CD4-positive, alpha-beta T cell (primary cell): ENCODE measurements at regions not wholly inside any gene's neighbourhood (a gene's known extent, or its start where the extent isn't known, plus 50 kb on each side); places are given as distances from the start of the nearest gene placed in this dataset.

ENCODE experiments used
- ATAC-seq: fragments of 200-7000 bp; cut with Tn5 transposase; one replicate; pipeline ENCODE4 v1.10.0; 2022; ENCODE audit warnings: mild to moderate bottlenecking; ENCODE audit not compliant: poor library complexity
- CTCF ChIA-PET: fragments of 350-600 bp; sonication (Branson Sonifier 250); formaldehyde crosslinking; loops from one replicate; lab custom pipeline; 2021; ENCODE audit warnings: antibody characterized with exemption, inconsistent platforms; lab: Charles Lee
- POLR2A ChIA-PET: fragments of 350-600 bp; sonication (Branson Sonifier 250); formaldehyde crosslinking; loops from one replicate; lab custom pipeline; 2021; ENCODE audit warnings: antibody characterized with exemption, inconsistent platforms; lab: Charles Lee
- DNase-seq, 14 experiments: peaks; one replicate each; pipeline ENCODE4 v3.0.0-alpha.2; 2013 to 2020; ENCODE audit warnings: mixed read lengths in 2 of 14
- H3K27ac ChIP-seq, 2 donors: one replicate each; pipeline versions ENCODE4 v1.5.1 to v1.7.0; 2013; ENCODE audit warnings: low read length in 2 of 2, low read depth in 1 of 2, mild to moderate bottlenecking in 1 of 2
- H3K27me3 ChIP-seq, 2 experiments: 1 replicate in 1 of 2; 2 replicates in 1 of 2; pipeline versions ENCODE4 v1.6.1 to v1.7.0; 2013; ENCODE audit warnings: low read length in 2 of 2, control low read depth in 1 of 2, mild to moderate bottlenecking in 1 of 2, moderate library complexity in 1 of 2; ENCODE audit not compliant: insufficient read depth in 2 of 2, control insufficient read depth in 1 of 2
- H3K36me3 ChIP-seq: one replicate; pipeline ENCODE4 v1.6.1; 2013; ENCODE audit warnings: low read length, control low read depth; ENCODE audit not compliant: insufficient read depth
- H3K4me1 ChIP-seq: one replicate; pipeline ENCODE4 v1.6.1; 2013; ENCODE audit warnings: low read length, control low read depth; ENCODE audit not compliant: insufficient read depth
- H3K4me3 ChIP-seq: one replicate; pipeline ENCODE4 v1.5.1; 2013; ENCODE audit warnings: mild to moderate bottlenecking, low read length, moderate library complexity
- H3K9me3 ChIP-seq, 2 experiments: 1 replicate in 1 of 2; 2 replicates in 1 of 2; pipeline versions ENCODE4 v1.6.1 to v1.7.0; 2013; ENCODE audit warnings: low read length in 2 of 2, mild to moderate bottlenecking in 2 of 2, control low read depth in 1 of 2, moderate library complexity in 1 of 2; ENCODE audit not compliant: control insufficient read depth in 1 of 2, insufficient read depth in 1 of 2
- H3K27ac Mint-ChIP-seq: one replicate; pipeline ENCODE4 v1.8.0; 2020; ENCODE audit warnings: mixed read lengths
- H3K27me3 Mint-ChIP-seq: one replicate; pipeline ENCODE4 v1.8.0; 2021; ENCODE audit warnings: mixed read lengths
- H3K36me3 Mint-ChIP-seq: one replicate; pipeline ENCODE4 v1.8.0; 2021; ENCODE audit warnings: low read depth, mixed read lengths
- H3K4me1 Mint-ChIP-seq: one replicate; pipeline ENCODE4 v1.8.0; 2021; ENCODE audit warnings: low read depth, mixed read lengths
- H3K4me3 Mint-ChIP-seq: one replicate; pipeline ENCODE4 v1.8.0; 2020; ENCODE audit warnings: mild to moderate bottlenecking, mixed read lengths
- H3K9me3 Mint-ChIP-seq: one replicate; pipeline ENCODE4 v1.8.0; 2020; ENCODE audit warnings: mixed read lengths
- intact Hi-C, 2 experiments: fragments of 100-400 bp; cut with DNase I in 1 of 2; cut with micrococcal nuclease in 1 of 2; formaldehyde crosslinking; loops; one replicate each; pipeline versions ENCODE4 v1.15.1 to v1.9.0; 2023 to 2025; cut with DNase I, micrococcal nuclease
- TF ChIP-seq, protein P1 (sequence below): fragments of 200-600 bp; IDR thresholded peaks from one replicate; pipeline ENCODE4 v1.8.0; 2022; ENCODE audit warnings: antibody characterized with exemption, mild to moderate bottlenecking

DNA sequence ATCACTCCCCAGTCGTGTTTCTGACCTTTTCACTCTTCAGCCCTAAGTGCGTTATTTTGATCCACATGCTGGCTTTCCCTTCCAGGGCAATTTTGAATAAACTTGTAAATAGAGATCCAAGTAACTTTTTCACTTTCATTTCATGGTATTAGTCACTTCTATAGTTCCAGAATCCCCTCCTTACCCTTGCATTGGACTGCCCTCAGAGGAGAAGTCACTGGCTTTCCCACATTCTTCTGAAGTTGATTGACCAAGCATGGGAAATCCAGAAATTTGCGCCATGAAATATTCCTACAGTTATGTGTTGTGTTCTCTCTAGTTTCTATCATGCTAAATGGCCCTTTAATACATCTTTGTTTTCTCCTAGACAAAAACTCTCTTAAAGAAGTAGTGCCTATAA, 177.3 kb upstream of the GORAB start:
- Histone ChIP-seq H3K27me3 (peaks cover 0 to 8% of the 10 kb centered on the region in 2 experiments), H3K36me3 (no peaks in the 10 kb centered on the region), H3K27ac (no peak overlapping the region), H3K4me3 (no peak overlapping the region), H3K9me3 (peaks cover 0 to 3% of the 10 kb centered on the region in 2 experiments), H3K4me1 (no peaks in the 10 kb centered on the region)
- ChIA-PET POLR2A (no interaction called here), CTCF (no interaction called here)
- no peak for ATAC-seq
- no peaks in the 10 kb centered on the region for H3K36me3 Mint-ChIP-seq
- H3K4me1 Mint-ChIP-seq: no peaks in the 10 kb centered on the region
- no peaks in the 10 kb centered on the region for H3K27me3 Mint-ChIP-seq
- H3K27ac Mint-ChIP-seq: no peak overlapping the region
- H3K9me3 Mint-ChIP-seq: peaks cover 3% of the 10 kb centered on the region
- DNase-seq: no peak
- intact Hi-C loops: no loop called here
- TF ChIP-seq, protein P1, sequence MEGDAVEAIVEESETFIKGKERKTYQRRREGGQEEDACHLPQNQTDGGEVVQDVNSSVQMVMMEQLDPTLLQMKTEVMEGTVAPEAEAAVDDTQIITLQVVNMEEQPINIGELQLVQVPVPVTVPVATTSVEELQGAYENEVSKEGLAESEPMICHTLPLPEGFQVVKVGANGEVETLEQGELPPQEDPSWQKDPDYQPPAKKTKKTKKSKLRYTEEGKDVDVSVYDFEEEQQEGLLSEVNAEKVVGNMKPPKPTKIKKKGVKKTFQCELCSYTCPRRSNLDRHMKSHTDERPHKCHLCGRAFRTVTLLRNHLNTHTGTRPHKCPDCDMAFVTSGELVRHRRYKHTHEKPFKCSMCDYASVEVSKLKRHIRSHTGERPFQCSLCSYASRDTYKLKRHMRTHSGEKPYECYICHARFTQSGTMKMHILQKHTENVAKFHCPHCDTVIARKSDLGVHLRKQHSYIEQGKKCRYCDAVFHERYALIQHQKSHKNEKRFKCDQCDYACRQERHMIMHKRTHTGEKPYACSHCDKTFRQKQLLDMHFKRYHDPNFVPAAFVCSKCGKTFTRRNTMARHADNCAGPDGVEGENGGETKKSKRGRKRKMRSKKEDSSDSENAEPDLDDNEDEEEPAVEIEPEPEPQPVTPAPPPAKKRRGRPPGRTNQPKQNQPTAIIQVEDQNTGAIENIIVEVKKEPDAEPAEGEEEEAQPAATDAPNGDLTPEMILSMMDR: no peak
- H3K4me3 Mint-ChIP-seq: no peak overlapping the region

DNA sequence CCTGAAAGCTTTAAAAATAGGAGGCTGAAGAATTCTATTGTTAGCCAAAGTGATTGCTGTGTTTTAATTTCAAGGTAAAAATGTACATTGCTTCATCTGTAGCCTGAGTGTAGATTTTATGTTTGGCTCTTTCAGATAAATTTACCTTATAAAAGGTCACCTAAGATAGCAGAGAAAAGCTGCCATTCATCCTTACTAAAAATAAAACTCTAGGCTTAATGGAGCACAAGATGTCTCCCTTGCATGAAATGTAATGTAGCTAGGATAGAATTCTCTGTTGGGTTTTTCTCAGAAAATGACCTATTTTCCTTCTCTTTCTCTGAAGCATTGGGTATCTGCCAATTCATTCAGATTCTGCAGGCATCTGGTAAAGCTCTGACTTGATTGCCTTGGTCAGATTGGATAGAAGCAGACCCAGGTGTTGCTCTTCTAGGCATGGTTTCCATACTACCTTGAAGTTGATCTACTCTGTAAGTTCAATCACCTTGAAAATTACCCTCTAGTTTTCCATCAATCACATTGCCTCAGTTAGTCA, 176.6 kb upstream of the GORAB start:
- Mint-ChIP-seq H3K9me3 (peaks cover 3% of the 10 kb centered on the region), H3K27ac (no peak overlapping the region), H3K4me1 (no peaks in the 10 kb centered on the region), H3K27me3 (no peaks in the 10 kb centered on the region), H3K36me3 (no peaks in the 10 kb centered on the region), H3K4me3 (no peak overlapping the region)
- ATAC-seq: no peak
- Histone ChIP-seq H3K9me3 (peaks cover 0 to 3% of the 10 kb centered on the region in 2 experiments), H3K27ac (no peak overlapping the region), H3K36me3 (no peaks in the 10 kb centered on the region), H3K4me3 (no peak overlapping the region), H3K4me1 (no peaks in the 10 kb centered on the region), H3K27me3 (peaks cover 0 to 8% of the 10 kb centered on the region in 2 experiments)
- CTCF ChIA-PET: no interaction called here
- intact Hi-C loops: no loop called here
- POLR2A ChIA-PET: no interaction called here
- TF ChIP-seq, protein P1: no peak
- DNase-seq: no peak

DNA sequence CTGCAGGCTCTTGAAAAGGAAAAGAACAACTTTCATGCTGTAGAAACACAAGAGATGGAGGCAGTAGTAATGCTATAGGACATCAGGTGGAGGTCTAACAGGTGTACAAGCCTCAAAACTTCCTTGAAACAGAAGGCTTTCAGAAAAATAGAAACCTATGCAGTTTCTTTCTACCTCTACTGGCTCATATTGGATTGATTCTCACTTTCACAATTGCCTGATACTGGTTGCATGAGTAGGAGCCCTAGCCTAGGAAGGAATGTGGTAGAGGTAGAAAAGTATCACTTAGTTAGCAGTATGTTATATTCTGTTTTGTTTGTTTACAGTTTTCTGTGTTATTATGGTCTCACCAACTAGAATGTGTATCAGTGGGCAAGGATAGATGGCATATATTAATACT, 175.4 kb upstream of the GORAB start:
- ChIA-PET POLR2A (no interaction called here), CTCF (no interaction called here)
- Mint-ChIP-seq H3K9me3 (peaks cover 3% of the 10 kb centered on the region), H3K27ac (no peak overlapping the region), H3K27me3 (no peaks in the 10 kb centered on the region), H3K36me3 (no peaks in the 10 kb centered on the region), H3K4me3 (no peak overlapping the region), H3K4me1 (no peaks in the 10 kb centered on the region)
- H3K4me3 ChIP-seq: no peak overlapping the region
- TF ChIP-seq, protein P1: no peak
- DNase-seq: no peak
- H3K27me3 ChIP-seq: peaks cover 0 to 8% of the 10 kb centered on the region in 2 experiments
- H3K9me3 ChIP-seq: peaks cover 0 to 3% of the 10 kb centered on the region in 2 experiments
- intact Hi-C loops: no loop called here
- H3K36me3 ChIP-seq: no peaks in the 10 kb centered on the region
- H3K27ac ChIP-seq: no peak overlapping the region
- no peak for ATAC-seq
- H3K4me1 ChIP-seq: no peaks in the 10 kb centered on the region
